Transverse colon (tissue), 4 donors: ENCODE measurements at regions not wholly inside any gene's neighbourhood (a gene's known extent, or its start where the extent isn't known, plus 50 kb on each side); places are given as distances from the start of the nearest gene placed in this dataset.

ENCODE experiments used
- DNase-seq: peaks from one replicate; pipeline ENCODE4 v3.0.0-alpha.2; 2019
- H3K27ac ChIP-seq, 4 donors: fragments of 200-600 bp; sonication (generic); 2 replicates each; pipeline ENCODE4 v1.5.1; 2016 to 2018; ENCODE audit warnings: inconsistent platforms in 4 of 4
- H3K27me3 ChIP-seq: fragments of 200-600 bp; sonication (generic); 2 replicates; pipeline ENCODE4 v1.5.1; 2017; ENCODE audit warnings: inconsistent platforms
- H3K36me3 ChIP-seq, 4 donors: fragments of 200-600 bp; sonication (generic); 2 replicates each; pipeline ENCODE4 v1.5.1; 2017 to 2019; ENCODE audit warnings: inconsistent platforms in 4 of 4
- H3K4me1 ChIP-seq, 4 donors: fragments of 200-600 bp; sonication (generic); 2 replicates each; pipeline ENCODE4 v1.5.1; 2017 to 2020; ENCODE audit warnings: inconsistent platforms in 4 of 4
- H3K4me3 ChIP-seq, 4 donors: fragments of 200-600 bp; sonication (generic); 1 replicate in 1 of 4; 2 replicates in 3 of 4; pipeline versions ENCODE4 v1.5.1 to v1.6.1; 2017 to 2019; ENCODE audit warnings: inconsistent platforms in 4 of 4
- H3K9me3 ChIP-seq, 2 donors: fragments of 200-600 bp; sonication (generic); 2 replicates each; pipeline ENCODE4 v1.5.1; 2017 to 2019; ENCODE audit warnings: inconsistent platforms in 2 of 2
- CTCF ChIP-seq, 5 experiments: fragments of 200-600 bp in 3 of 5; fragments of 450-650 bp in 2 of 5; sonication (generic) in 3 of 5; IDR thresholded peaks; 1 replicate in 2 of 5; 2 replicates in 3 of 5; pipeline ENCODE4 v1.5.1; 2016 to 2017; ENCODE audit warnings: antibody characterized with exemption in 5 of 5, inconsistent platforms in 3 of 5, mild to moderate bottlenecking in 2 of 5, moderate library complexity in 1 of 5
- EP300 ChIP-seq: sonication (generic); formaldehyde crosslinking; IDR thresholded peaks from one replicate; pipeline ENCODE4 v1.6.1; 2017; ENCODE audit warnings: antibody characterized with exemption, low read depth
- POLR2A ChIP-seq: fragments of 450-650 bp; IDR thresholded peaks from one replicate; pipeline ENCODE4 v1.6.1; 2016; ENCODE audit warnings: antibody characterized with exemption, mild to moderate bottlenecking, moderate library complexity
- POLR2AphosphoS5 ChIP-seq, 3 donors: sonication (generic); formaldehyde crosslinking; IDR thresholded peaks; one replicate each; pipeline ENCODE4 v1.6.1; 2016; ENCODE audit warnings: antibody characterized with exemption in 3 of 3
- WGBS, 2 donors: methylation state at CpG; one replicate each; pipeline ENCODE4 v1.1.5; 2018; ENCODE audit warnings: low coverage in 1 of 2; 5-methylcytosine and 5-hydroxymethylcytosine counted together
- in situ Hi-C, 4 donors: fragments of 200-750 bp; cut with MboI; loops; one replicate each; pipeline versions ENCODE4 v1.15.0 to v1.15.1; 2017; ENCODE audit warnings: low sequenced_read_pairs in 3 of 4, low pct_ligation_motif_present in 1 of 4, low pct_unique_long_range_greater_than_20kb in 1 of 4
- intact Hi-C: fragments of 100-400 bp; cut with DNase I; formaldehyde crosslinking; loops from one replicate; pipeline ENCODE4 v1.15.1; 2023; ENCODE audit warnings: low total_unique reads

DNA sequence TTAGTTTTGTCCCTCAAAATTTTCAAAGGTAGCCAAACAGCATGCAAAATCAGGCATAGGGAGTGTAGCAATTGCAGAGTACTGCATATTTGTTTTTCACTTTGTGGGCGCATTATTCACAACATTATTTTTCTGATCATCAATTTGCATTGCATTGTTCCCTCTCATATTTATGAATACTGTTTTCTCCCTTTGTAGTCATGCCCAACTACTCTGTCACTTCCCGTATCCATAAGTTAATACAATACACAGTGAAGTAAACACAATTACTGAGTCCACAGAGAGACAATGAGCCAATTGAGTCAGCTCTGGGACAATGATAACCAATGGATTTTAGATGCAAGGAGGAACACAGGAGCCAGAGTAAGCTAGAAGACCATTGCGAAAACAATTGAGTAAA, 944.0 kb upstream of the ADGRL4 start:
- no peaks in the 10 kb centered on the region for H3K4me1 ChIP-seq
- H3K9me3 ChIP-seq = no peaks in the 10 kb centered on the region
- H3K36me3 ChIP-seq = no peaks in the 10 kb centered on the region
- H3K4me3 ChIP-seq = no peak overlapping the region
- intact Hi-C loops = no loop called here
- DNase-seq = no peak
- H3K27me3 ChIP-seq = no peaks in the 10 kb centered on the region
- TF ChIP-seq POLR2A (no peak), POLR2AphosphoS5 (IDR thresholded peaks at IDR 0.05) (no peak), CTCF (IDR thresholded peaks at IDR 0.05) (no peak), EP300 (no peak)
- H3K27ac ChIP-seq = no peak overlapping the region
- WGBS, 2 donors = 77 to 86% methylated on average over 3 of the region's 3 CpGs
- in situ Hi-C loops = no loop called here

- H3K4me3 ChIP-seq = no peak overlapping the region
- H3K27me3 ChIP-seq = no peaks in the 10 kb centered on the region
- no peak overlapping the region for H3K27ac ChIP-seq
- in situ Hi-C loops = no loop called here
- H3K9me3 ChIP-seq = no peaks in the 10 kb centered on the region
- no peak for DNase-seq
- H3K4me1 ChIP-seq = no peaks in the 10 kb centered on the region
- intact Hi-C loops = no loop called here
- no peaks in the 10 kb centered on the region for H3K36me3 ChIP-seq
- TF ChIP-seq EP300 (no peak), POLR2AphosphoS5 (IDR thresholded peaks at IDR 0.05) (no peak), CTCF (IDR thresholded peaks at IDR 0.05) (no peak)
Observed at GRCh38 chr1:79945391-79945790, 938.9 kb upstream of the ADGRL4 start.

GRCh38 chr1:79929356-79929755, 922.8 kb upstream of the ADGRL4 start:
- intact Hi-C loops (no loop called here), in situ Hi-C loops (no loop called here)
- Histone ChIP-seq H3K36me3 (no peaks in the 10 kb centered on the region), H3K4me3 (no peak overlapping the region), H3K27ac (no peak overlapping the region), H3K27me3 (no peaks in the 10 kb centered on the region), H3K4me1 (no peaks in the 10 kb centered on the region), H3K9me3 (peaks cover 0 to 3% of the 10 kb centered on the region in 2 donors)
- TF ChIP-seq CTCF (IDR thresholded peaks at IDR 0.05) (no peak), POLR2A (no peak), EP300 (no peak), POLR2AphosphoS5 (IDR thresholded peaks at IDR 0.05) (no peak)
- 83% methylated on average over 2 of the region's 2 CpGs; no CpG with 5 or more reads in 1 of the 2 donors for WGBS, 2 donors
- no peak for DNase-seq

DNA sequence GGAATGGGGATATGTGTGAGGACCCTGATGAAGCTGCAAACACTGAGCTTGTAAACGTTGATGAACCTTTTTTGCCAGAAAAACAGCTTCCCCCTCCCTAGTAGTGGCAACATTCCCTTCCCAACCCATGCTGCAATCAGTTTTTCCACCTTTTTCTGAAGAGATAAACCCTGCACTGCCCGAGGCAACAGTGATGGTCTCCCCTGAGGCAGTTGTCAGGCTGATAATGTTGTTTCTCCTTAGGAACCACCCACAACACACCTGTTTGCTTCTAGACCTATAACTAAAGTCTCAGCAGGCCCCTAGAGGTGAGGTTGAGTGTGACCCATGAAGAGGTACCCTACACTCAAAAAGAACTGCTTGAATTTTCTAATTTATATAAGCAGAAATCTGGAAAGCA, 922.4 kb upstream of the ADGRL4 start:
- intact Hi-C loops = no loop called here

More for the DNA sequence above, 922.4 kb upstream of the ADGRL4 start:
- H3K27ac ChIP-seq = no peak overlapping the region
- WGBS, 2 donors = 30 to 39% methylated on average over 2 of the region's 2 CpGs
- in situ Hi-C loops = no loop called here
- no peak for TF ChIP-seq EP300
- no peak for TF ChIP-seq POLR2AphosphoS5 (IDR thresholded peaks at IDR 0.05)
- TF ChIP-seq CTCF (IDR thresholded peaks at IDR 0.05) = no peak
- TF ChIP-seq POLR2A = no peak
- no peak for DNase-seq
- peaks cover 0 to 4% of the 10 kb centered on the region in 2 donors for H3K9me3 ChIP-seq
- H3K4me1 ChIP-seq = no peaks in the 10 kb centered on the region
- no peaks in the 10 kb centered on the region for H3K27me3 ChIP-seq
- no peak overlapping the region for H3K4me3 ChIP-seq
- no peaks in the 10 kb centered on the region for H3K36me3 ChIP-seq
